K562 (cell line): ENCODE measurements at regions not wholly inside any gene's neighbourhood (a gene's known extent, or its start where the extent isn't known, plus 50 kb on each side); places are given as distances from the start of the nearest gene placed in this dataset.

Experiments
- ATAC-seq: fragments of 200-7000 bp; cut with Tn5 transposase; 3 replicates; pipeline ENCODE4 v1.9.1; 2020; ENCODE audit warnings: moderate library complexity
- BruUV-seq: library from RNA; stranded (reverse); fragments of 400-500 nt; replicated peaks from 2 replicates; lab custom pipeline; 2021; lab: Mats Ljungman, UMichigan
- CTCF ChIA-PET: fragments of 300-600 bp; formaldehyde crosslinking; extraction: SDS; loops from one replicate; lab custom pipeline; 2021; ENCODE audit warnings: low intra/inter-chr PET ratio; lab: Yijun Ruan, JAX
- POLR2A ChIA-PET: fragments of 300-600, 350-650 bp; sonication (Branson Sonifier 250); formaldehyde crosslinking; extraction: SDS; loops from one replicate; lab custom pipeline; 2021; ENCODE audit warnings: antibody characterized with exemption, inconsistent platforms; lab: Yijun Ruan, JAX
- DNase-seq, 4 experiments: peaks; one replicate each; pipeline versions ENCODE4 v3.0.0 to v3.0.0-alpha.2; 2011 to 2018; ENCODE audit warnings: low spot score in 3 of 4, mixed read lengths in 3 of 4; ENCODE audit errors: extremely low read depth in 1 of 4
- FAIRE-seq: peaks from 2 replicates; lab custom pipeline; 2011; peaks lifted over from hg19 to GRCh38; lab: Jason Lieb, UNC
- H2AFZ ChIP-seq: 2 replicates; pipeline ENCODE4 v1.6.0; 2011; ENCODE audit warnings: low read depth, low read length, control low read depth, inconsistent platforms
- H3K27ac ChIP-seq: fragments of 200-600 bp; 3 replicates; pipeline ENCODE4 v1.8.0; 2011; ENCODE audit warnings: low read depth, mild to moderate bottlenecking, control low read depth, inconsistent platforms, low read length, moderate library complexity, mixed read lengths; ENCODE audit errors: extremely low read depth
- H3K27me3 ChIP-seq, 2 experiments: fragments of 300-600 bp in 1 of 2; 2 replicates in 1 of 2; 3 replicates in 1 of 2; pipeline versions ENCODE4 v1.6.0 to v1.8.0; 2011; ENCODE audit warnings: inconsistent platforms in 2 of 2, low read length in 2 of 2, mild to moderate bottlenecking in 1 of 2, mixed read lengths in 1 of 2, moderate library complexity in 1 of 2; ENCODE audit not compliant: control insufficient read depth in 2 of 2, insufficient read depth in 2 of 2
- H3K36me3 ChIP-seq: fragments of 300-600 bp; 3 replicates; pipeline ENCODE4 v1.8.0; 2011; ENCODE audit warnings: mild to moderate bottlenecking, low read length, inconsistent platforms; ENCODE audit not compliant: control insufficient read depth, insufficient read depth
- H3K4me1 ChIP-seq, 2 experiments: fragments of 200-600 bp in 1 of 2; replicated peaks in 1 of 2; 2 replicates in 1 of 2; 3 replicates in 1 of 2; pipeline versions ENCODE4 v1.5.1 to v1.8.0; 2011; ENCODE audit warnings: inconsistent platforms in 2 of 2, low read length in 2 of 2, mild to moderate bottlenecking in 1 of 2, mixed read lengths in 1 of 2, moderate library complexity in 1 of 2; ENCODE audit not compliant: control insufficient read depth in 2 of 2, insufficient read depth in 2 of 2
- H3K4me2 ChIP-seq: 2 replicates; pipeline ENCODE4 v1.6.1; 2011; ENCODE audit warnings: low read length, control low read depth, inconsistent platforms, mixed read lengths; ENCODE audit not compliant: insufficient read depth
- H3K4me3 ChIP-seq: fragments of 200-600 bp; sonication (generic), shearing (Covaris generic); 2 replicates; pipeline ENCODE4 v1.5.1; 2016; ENCODE audit warnings: control low read depth, inconsistent platforms
- H3K79me2 ChIP-seq: fragments of 200-600 bp; 3 replicates; pipeline ENCODE4 v1.8.0; 2011; ENCODE audit warnings: low read length, inconsistent platforms; ENCODE audit not compliant: control insufficient read depth, insufficient read depth
- H3K9ac ChIP-seq, 2 experiments: 2 replicates each; pipeline versions ENCODE4 v1.6.0 to v1.6.1; 2011; ENCODE audit warnings: low read depth in 2 of 2, low read length in 2 of 2, control low read depth in 1 of 2, inconsistent platforms in 1 of 2, mild to moderate bottlenecking in 1 of 2, mixed read lengths in 1 of 2; ENCODE audit not compliant: insufficient read depth in 1 of 2
- H3K9me1 ChIP-seq: one replicate; pipeline ENCODE4 v1.6.0; 2011; ENCODE audit warnings: inconsistent platforms, mild to moderate bottlenecking, low read length, moderate library complexity; ENCODE audit not compliant: control insufficient read depth, insufficient read depth
- H3K9me3 ChIP-seq: replicated peaks from 2 replicates; pipeline ENCODE4 v1.5.1; 2011; ENCODE audit warnings: low read depth, low read length, inconsistent platforms; ENCODE audit not compliant: control insufficient read depth, insufficient read depth
- H4K20me1 ChIP-seq: replicated peaks from 2 replicates; pipeline ENCODE4 v1.6.1; 2011; ENCODE audit warnings: low read length, inconsistent platforms, mixed read lengths; ENCODE audit not compliant: control insufficient read depth, insufficient read depth
- CBX8 ChIP-seq: fragments of 200-600 bp; sonication (generic); IDR thresholded peaks from 2 replicates; pipeline ENCODE4 v1.6.1; 2012; ENCODE audit warnings: borderline replicate concordance, mixed run types, low read depth, mild to moderate bottlenecking, moderate library complexity, mixed read lengths, low read length, control low read depth, inconsistent platforms; ENCODE audit not compliant: poor library complexity, severe bottlenecking; ENCODE audit errors: extremely low read depth
- GATAD2A ChIP-seq: fragments of 450-650 bp; IDR thresholded peaks from 2 replicates; pipeline ENCODE4 v1.6.1; 2017
- HDAC8 ChIP-seq: fragments of 450-650 bp; IDR thresholded peaks from 2 replicates; pipeline ENCODE4 v1.6.1; 2016; ENCODE audit warnings: mild to moderate bottlenecking, missing genetic modification characterization, moderate library complexity, missing compliant biosample characterization
- HNRNPH1 ChIP-seq: fragments of 200-400 bp; formaldehyde crosslinking; optimal IDR thresholded peaks from 2 replicates; pipeline ENCODE3; 2017; ENCODE audit warnings: low read depth, mild to moderate bottlenecking, low read length, moderate library complexity
- KDM2B ChIP-seq: fragments of 250-450 bp; sonication (Bioruptor Pico); IDR thresholded peaks from 2 replicates; pipeline ENCODE4 v1.8.0; 2021; ENCODE audit warnings: mild to moderate bottlenecking, moderate library complexity
- NONO ChIP-seq, 2 experiments: fragments of 200-400 bp in 1 of 2; fragments of 450-650 bp in 1 of 2; formaldehyde crosslinking in 1 of 2; IDR thresholded peaks; 2 replicates each; pipeline ENCODE4 v1.6.1; 2017; ENCODE audit warnings: low read depth in 2 of 2, mild to moderate bottlenecking in 2 of 2, moderate library complexity in 2 of 2, low read length in 1 of 2
- NR2F6 ChIP-seq: fragments of 450-650 bp; formaldehyde crosslinking; IDR thresholded peaks from 2 replicates; pipeline ENCODE4 v1.4.0; 2020; ENCODE audit warnings: mild to moderate bottlenecking
- NRF1 ChIP-seq, 2 experiments: fragments of 450-650 bp; IDR thresholded peaks in 1 of 2; conservative IDR thresholded peaks in 1 of 2; 2 replicates each; pipeline ENCODE4 v1.6.1; 2014; ENCODE audit warnings: mild to moderate bottlenecking in 2 of 2
- SRF ChIP-seq, 2 experiments: fragments of 250-450, 450-650 bp in 1 of 2; sonication (Bioruptor Pico) in 1 of 2; sonication (generic) in 1 of 2; formaldehyde crosslinking; IDR thresholded peaks; 2 replicates each; pipeline versions ENCODE4 v1.5.0 to v1.5.1; 2020 to 2022; ENCODE audit warnings: mild to moderate bottlenecking in 1 of 2, missing genetic modification reagents in 1 of 2
- WHSC1 ChIP-seq: IDR thresholded peaks from one replicate; pipeline ENCODE4 v1.6.1; 2012; ENCODE audit warnings: low read length, control low read depth, inconsistent platforms
- ZNF384 ChIP-seq: IDR thresholded peaks from 2 replicates; pipeline ENCODE4 v1.6.1; 2012; ENCODE audit warnings: low read depth, low read length, improper control_type of control experiment
- ZNF408 ChIP-seq: fragments of 250-450 bp; sonication (Bioruptor Pico); IDR thresholded peaks from 2 replicates; pipeline ENCODE4 v1.4.0; 2020; ENCODE audit warnings: low read depth, mild to moderate bottlenecking, moderate library complexity
- WGBS: fragments of 100-300 bp; shearing (Covaris generic); methylation state at CpG from one replicate; pipeline ENCODE4 v1.1.6; 2016; ENCODE audit warnings: low coverage, mixed read lengths; ENCODE audit not compliant: insufficient coverage; ENCODE audit errors: missing lambda C conversion rate; 5-methylcytosine and 5-hydroxymethylcytosine counted together
- in situ Hi-C: fragments of 300-500 bp; cut with MboI; formaldehyde crosslinking; loops from 4 replicates; pipeline ENCODE4 v1.15.0; 2018; ENCODE audit warnings: inconsistent platforms, mixed read lengths
- intact Hi-C: fragments of 100-400 bp; cut with micrococcal nuclease; formaldehyde crosslinking; loops from 2 replicates; pipeline ENCODE4 v1.14.2; 2022
- TF ChIP-seq, protein P1 (sequence below): fragments of 250-450 bp; sonication (Bioruptor Pico); IDR thresholded peaks from 2 replicates; pipeline ENCODE4 v1.4.0; 2020
- TF ChIP-seq, protein P2 (sequence below): fragments of 250-450 bp; sonication (Bioruptor Pico); IDR thresholded peaks from 2 replicates; pipeline ENCODE4 v1.5.0; 2022; ENCODE audit warnings: mild to moderate bottlenecking

DNA sequence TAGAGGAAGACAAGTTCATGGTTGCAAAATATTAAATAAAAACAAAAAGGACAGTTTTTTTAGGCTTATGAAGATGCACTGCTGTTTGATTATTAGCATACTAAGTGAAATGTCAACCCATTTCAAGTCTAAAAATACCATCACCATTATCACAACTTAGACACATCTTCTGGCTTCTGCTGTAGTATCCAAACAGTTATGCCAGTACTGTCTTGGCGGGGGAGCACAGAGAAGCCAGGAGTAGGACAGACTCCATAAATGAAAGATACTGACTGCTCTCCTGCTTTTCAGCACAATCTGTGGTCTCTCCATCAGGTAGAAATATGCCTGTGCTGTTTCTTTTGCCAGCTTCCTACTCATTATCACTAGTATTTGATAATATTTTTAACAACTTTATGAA, 179.2 kb upstream of the DSEL start (continued):
- TF ChIP-seq, protein P1, sequence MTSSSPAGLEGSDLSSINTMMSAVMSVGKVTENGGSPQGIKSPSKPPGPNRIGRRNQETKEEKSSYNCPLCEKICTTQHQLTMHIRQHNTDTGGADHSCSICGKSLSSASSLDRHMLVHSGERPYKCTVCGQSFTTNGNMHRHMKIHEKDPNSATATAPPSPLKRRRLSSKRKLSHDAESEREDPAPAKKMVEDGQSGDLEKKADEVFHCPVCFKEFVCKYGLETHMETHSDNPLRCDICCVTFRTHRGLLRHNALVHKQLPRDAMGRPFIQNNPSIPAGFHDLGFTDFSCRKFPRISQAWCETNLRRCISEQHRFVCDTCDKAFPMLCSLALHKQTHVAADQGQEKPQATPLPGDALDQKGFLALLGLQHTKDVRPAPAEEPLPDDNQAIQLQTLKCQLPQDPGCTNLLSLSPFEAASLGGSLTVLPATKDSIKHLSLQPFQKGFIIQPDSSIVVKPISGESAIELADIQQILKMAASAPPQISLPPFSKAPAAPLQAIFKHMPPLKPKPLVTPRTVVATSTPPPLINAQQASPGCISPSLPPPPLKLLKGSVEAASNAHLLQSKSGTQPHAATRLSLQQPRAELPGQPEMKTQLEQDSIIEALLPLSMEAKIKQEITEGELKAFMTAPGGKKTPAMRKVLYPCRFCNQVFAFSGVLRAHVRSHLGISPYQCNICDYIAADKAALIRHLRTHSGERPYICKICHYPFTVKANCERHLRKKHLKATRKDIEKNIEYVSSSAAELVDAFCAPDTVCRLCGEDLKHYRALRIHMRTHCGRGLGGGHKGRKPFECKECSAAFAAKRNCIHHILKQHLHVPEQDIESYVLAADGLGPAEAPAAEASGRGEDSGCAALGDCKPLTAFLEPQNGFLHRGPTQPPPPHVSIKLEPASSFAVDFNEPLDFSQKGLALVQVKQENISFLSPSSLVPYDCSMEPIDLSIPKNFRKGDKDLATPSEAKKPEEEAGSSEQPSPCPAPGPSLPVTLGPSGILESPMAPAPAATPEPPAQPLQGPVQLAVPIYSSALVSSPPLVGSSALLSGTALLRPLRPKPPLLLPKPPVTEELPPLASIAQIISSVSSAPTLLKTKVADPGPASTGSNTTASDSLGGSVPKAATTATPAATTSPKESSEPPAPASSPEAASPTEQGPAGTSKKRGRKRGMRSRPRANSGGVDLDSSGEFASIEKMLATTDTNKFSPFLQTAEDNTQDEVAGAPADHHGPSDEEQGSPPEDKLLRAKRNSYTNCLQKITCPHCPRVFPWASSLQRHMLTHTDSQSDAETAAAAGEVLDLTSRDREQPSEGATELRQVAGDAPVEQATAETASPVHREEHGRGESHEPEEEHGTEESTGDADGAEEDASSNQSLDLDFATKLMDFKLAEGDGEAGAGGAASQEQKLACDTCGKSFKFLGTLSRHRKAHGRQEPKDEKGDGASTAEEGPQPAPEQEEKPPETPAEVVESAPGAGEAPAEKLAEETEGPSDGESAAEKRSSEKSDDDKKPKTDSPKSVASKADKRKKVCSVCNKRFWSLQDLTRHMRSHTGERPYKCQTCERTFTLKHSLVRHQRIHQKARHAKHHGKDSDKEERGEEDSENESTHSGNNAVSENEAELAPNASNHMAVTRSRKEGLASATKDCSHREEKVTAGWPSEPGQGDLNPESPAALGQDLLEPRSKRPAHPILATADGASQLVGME (CRISPR knock-in tag) = no peak
- TF ChIP-seq GATAD2A (no peak), SRF (CRISPR knock-in tag; IDR thresholded peaks at IDR 0.05) (no peak), NRF1 (conservative IDR thresholded peaks at IDR 0.05 in 1 of 2, IDR thresholded peaks at IDR 0.05 in 1 of 2) (no peak), WHSC1 (no peak)

DNA sequence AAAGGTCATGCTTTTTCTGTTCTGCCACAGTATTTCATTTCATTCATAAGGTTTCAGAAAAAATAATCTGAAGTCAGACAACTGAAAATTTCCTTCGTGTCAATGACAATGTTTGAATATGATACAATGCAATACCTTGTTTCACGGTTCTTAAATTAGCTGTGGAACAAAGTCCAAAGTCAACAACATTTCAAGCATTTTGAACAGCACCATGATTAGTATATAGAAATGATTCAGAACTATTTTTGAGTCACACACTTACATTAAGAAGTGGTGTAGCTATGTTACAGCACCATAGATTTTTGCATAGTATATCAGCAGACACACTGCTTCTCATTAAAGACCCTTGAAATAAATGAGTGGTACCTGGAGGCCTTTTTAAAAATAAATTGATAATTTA, 178.3 kb upstream of the DSEL start:
- POLR2A ChIA-PET = no interaction called here
- no peak for TF ChIP-seq NR2F6 (CRISPR knock-in tag)
- TF ChIP-seq, protein P2, sequence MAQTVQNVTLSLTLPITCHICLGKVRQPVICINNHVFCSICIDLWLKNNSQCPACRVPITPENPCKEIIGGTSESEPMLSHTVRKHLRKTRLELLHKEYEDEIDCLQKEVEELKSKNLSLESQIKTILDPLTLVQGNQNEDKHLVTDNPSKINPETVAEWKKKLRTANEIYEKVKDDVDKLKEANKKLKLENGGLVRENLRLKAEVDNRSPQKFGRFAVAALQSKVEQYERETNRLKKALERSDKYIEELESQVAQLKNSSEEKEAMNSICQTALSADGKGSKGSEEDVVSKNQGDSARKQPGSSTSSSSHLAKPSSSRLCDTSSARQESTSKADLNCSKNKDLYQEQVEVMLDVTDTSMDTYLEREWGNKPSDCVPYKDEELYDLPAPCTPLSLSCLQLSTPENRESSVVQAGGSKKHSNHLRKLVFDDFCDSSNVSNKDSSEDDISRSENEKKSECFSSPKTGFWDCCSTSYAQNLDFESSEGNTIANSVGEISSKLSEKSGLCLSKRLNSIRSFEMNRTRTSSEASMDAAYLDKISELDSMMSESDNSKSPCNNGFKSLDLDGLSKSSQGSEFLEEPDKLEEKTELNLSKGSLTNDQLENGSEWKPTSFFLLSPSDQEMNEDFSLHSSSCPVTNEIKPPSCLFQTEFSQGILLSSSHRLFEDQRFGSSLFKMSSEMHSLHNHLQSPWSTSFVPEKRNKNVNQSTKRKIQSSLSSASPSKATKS (CRISPR knock-in tag) = no peak
- TF ChIP-seq ZNF384 = no peak
- TF ChIP-seq CBX8 = no peak
- no peak for TF ChIP-seq HDAC8 (tag)
- no peak for TF ChIP-seq NONO (IDR thresholded peaks at IDR 0.05; ENCODE audit: low read depth in 2 of 2, low read length in 1 of 2)
- no peak for TF ChIP-seq HNRNPH1
- TF ChIP-seq SRF (CRISPR knock-in tag; IDR thresholded peaks at IDR 0.05) = no peak
- TF ChIP-seq ZNF408 = no peak
- no peak for TF ChIP-seq KDM2B (CRISPR knock-in tag)
- intact Hi-C loops = no loop called here
- H3K4me1 ChIP-seq = no peaks in the 10 kb centered on the region
- no peak overlapping the region for H3K4me2 ChIP-seq
- H3K4me3 ChIP-seq = no peak overlapping the region
- H3K36me3 ChIP-seq = no peaks in the 10 kb centered on the region
- no peaks in the 10 kb centered on the region for H4K20me1 ChIP-seq
- DNase-seq (no peak), FAIRE-seq (no peak), ATAC-seq (no peak)
- no peak overlapping the region for H3K9ac ChIP-seq
- CTCF ChIA-PET = no interaction called here
- in situ Hi-C loops = no loop called here
- H3K27ac ChIP-seq = no peak overlapping the region
- BruUV-seq = no TSS peak
- H3K9me1 ChIP-seq = no peaks in the 10 kb centered on the region
- no peaks in the 10 kb centered on the region for H3K79me2 ChIP-seq
- H3K9me3 ChIP-seq = no peaks in the 10 kb centered on the region
- WGBS = 0% methylated on average over 2 of the region's 2 CpGs
- H2AFZ ChIP-seq = no peak overlapping the region
- H3K27me3 ChIP-seq = no peaks in the 10 kb centered on the region
